ENCODE measurements at regions not wholly inside any gene's neighbourhood (a gene's known extent, or its start where the extent isn't known, plus 50 kb on each side); places are given as distances from the start of the nearest gene placed in this dataset.
"Not testable (repeated sequence)": the region's sequence is repeated elsewhere in the genome, so short reads cannot be mapped to it uniquely, and the experiment has no call there.

- no peak for DNase-seq
These were observed 291.5 kb upstream of the GALNTL6 start for GRCh38 chr4:171521726-171522125.

GRCh38 chr4:171519457-171519856 is 293.7 kb upstream of the GALNTL6 start:
- no peak for DNase-seq

GRCh38 chr4:171517883-171518282 is 295.3 kb upstream of the GALNTL6 start:
- no peak for DNase-seq

GRCh38 chr4:171516694-171517093 is 296.5 kb upstream of the GALNTL6 start:
- no peak for DNase-seq

GRCh38 chr4:171484681-171485080 is 328.5 kb upstream of the GALNTL6 start:
- DNase-seq, result peak in 1 of 2 experiments; percentile 5

GRCh38 chr4:171478181-171478580 is 335.0 kb upstream of the GALNTL6 start:
- DNase-seq, result no peak

- not testable (repeated sequence) for DNase-seq
These were observed 338.1 kb upstream of the GALNTL6 start for GRCh38 chr4:171475111-171475510.

GRCh38 chr4:171473155-171473554 is 340.0 kb upstream of the GALNTL6 start:
- DNase-seq, result no peak

- DNase-seq, result no peak
These were observed 341.0 kb upstream of the GALNTL6 start for GRCh38 chr4:171472230-171472629.

GRCh38 chr4:171464499-171464898 is 348.7 kb upstream of the GALNTL6 start:
- no peak for DNase-seq

- peak in 1 of 2 experiments; percentile 19 for DNase-seq
These were observed 352.0 kb upstream of the GALNTL6 start for GRCh38 chr4:171461191-171461590.

GRCh38 chr4:171448919-171449481 is 364.2 kb upstream of the GALNTL6 start:
- no peak for DNase-seq

GRCh38 chr4:171448358-171448757 is 364.8 kb upstream of the GALNTL6 start:
- DNase-seq, result no peak

- DNase-seq, result no peak
These were observed 371.8 kb upstream of the GALNTL6 start for GRCh38 chr4:171441300-171441941.

GRCh38 chr4:171433674-171434073 is 379.5 kb upstream of the GALNTL6 start:
- no peak for DNase-seq

- no peak for DNase-seq
These were observed 380.7 kb upstream of the GALNTL6 start for GRCh38 chr4:171432536-171432935.

- DNase-seq, result no peak
These were observed 382.7 kb upstream of the GALNTL6 start for GRCh38 chr4:171430495-171430894.

- DNase-seq, result no peak
These were observed 416.0 kb upstream of the GALNTL6 start for GRCh38 chr4:171397175-171397574.

GRCh38 chr4:171390626-171391025 is 422.6 kb upstream of the GALNTL6 start:
- DNase-seq, result peak; percentile 70 to 75

GRCh38 chr4:171378323-171378722 is 434.9 kb upstream of the GALNTL6 start:
- no peak for DNase-seq

GRCh38 chr4:171376724-171377123 is 436.5 kb upstream of the GALNTL6 start:
- DNase-seq, result no peak

GRCh38 chr4:171353535-171353934 is 459.7 kb upstream of the GALNTL6 start:
- DNase-seq, result no peak

GRCh38 chr4:171348090-171348489 is 465.1 kb upstream of the GALNTL6 start:
- no peak for DNase-seq

- DNase-seq, result no peak
These were observed 470.6 kb upstream of the GALNTL6 start for GRCh38 chr4:171342646-171343045.

- DNase-seq, result no peak
These were observed 472.9 kb upstream of the GALNTL6 start for GRCh38 chr4:171340258-171340657.

Data from NCI-H526 (cell line).